ENCODE measurements at regions not wholly inside any gene's neighbourhood (a gene's known extent, or its start where the extent isn't known, plus 50 kb on each side); places are given as distances from the start of the nearest gene placed in this dataset.
"Not testable (repeated sequence)": the region's sequence is repeated elsewhere in the genome, so short reads cannot be mapped to it uniquely, and the experiment has no call there.

DNA sequence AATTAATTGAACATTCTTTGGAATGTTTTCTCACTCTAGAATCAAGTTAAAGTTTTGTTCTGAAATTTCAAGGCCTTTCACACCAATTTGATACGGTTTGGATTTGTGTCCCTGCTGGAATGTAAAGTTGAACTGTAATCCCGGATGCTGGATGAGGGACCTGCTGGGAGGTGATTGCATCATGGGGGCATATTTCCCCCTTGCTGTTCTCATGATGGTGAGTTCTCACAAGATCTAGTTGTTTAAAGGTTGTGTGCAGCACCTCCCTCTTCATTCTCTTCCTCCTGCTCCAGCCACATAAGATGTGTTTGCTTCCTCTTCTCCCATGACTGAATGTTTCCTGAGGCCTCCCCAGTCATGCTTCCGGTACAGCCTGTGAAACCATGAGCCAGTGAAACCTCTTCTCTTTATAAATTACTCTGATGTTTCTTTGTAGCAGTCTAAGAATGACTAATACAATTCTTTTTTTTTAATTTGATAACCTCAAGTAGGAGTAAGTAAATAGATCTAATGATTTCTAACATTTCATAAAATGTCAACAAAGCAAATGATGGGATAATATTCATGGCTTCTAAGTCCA, 144.2 kb upstream of the CDH7 start:
- no peak overlapping the region for H3K9ac ChIP-seq
- WGBS, 2 experiments (ENCODE audit: low coverage in 1 of 2, low lambda C conversion rate in 2 of 2, missing lambda C conversion rate in 2 of 2) = 23 to 38% methylated on average over 3 of the region's 3 CpGs
- no peaks in the 10 kb centered on the region for H3K27me3 ChIP-seq (replicated peaks; ENCODE audit: insufficient read depth)
- no peak for DNase-seq
- H3K36me3 ChIP-seq (ENCODE audit: low read depth) = no peaks in the 10 kb centered on the region
- H3K79me2 ChIP-seq (ENCODE audit: insufficient read depth) = no peaks in the 10 kb centered on the region
- in situ Hi-C loops (cut with MboI) = no loop called here
- H3K4me1 ChIP-seq (ENCODE audit: insufficient read depth) = no peaks in the 10 kb centered on the region
- H3K4me3 ChIP-seq = no peak overlapping the region
- no peaks in the 10 kb centered on the region for H3K9me3 ChIP-seq (ENCODE audit: low read depth)
- TF ChIP-seq EZH2 (IDR thresholded peaks at IDR 0.05; ENCODE audit: insufficient read depth, poor library complexity, severe bottlenecking) (no peak), EZH2phosphoT487 (IDR thresholded peaks at IDR 0.05; ENCODE audit: insufficient read depth, low read depth) (no peak)
- H3K9me2 ChIP-seq (ENCODE audit: insufficient read depth) = no peaks in the 10 kb centered on the region
- H3K27ac ChIP-seq = no peak overlapping the region
- H2AFZ ChIP-seq = no peak overlapping the region
- no peak overlapping the region for H3K4me2 ChIP-seq (ENCODE audit: unreplicated experiment)
- H4K20me1 ChIP-seq (ENCODE audit: insufficient read depth) = no peaks in the 10 kb centered on the region
- no peaks in the 10 kb centered on the region for H3F3A ChIP-seq (ENCODE audit: insufficient read depth)

GRCh38 chr18:65605352-65605751, 145.5 kb upstream of the CDH7 start:
- H3K4me1 ChIP-seq (ENCODE audit: insufficient read depth); H3K79me2 ChIP-seq (ENCODE audit: insufficient read depth); H3F3A ChIP-seq (ENCODE audit: insufficient read depth); H3K4me2 ChIP-seq (ENCODE audit: unreplicated experiment); H3K9me2 ChIP-seq (ENCODE audit: insufficient read depth); H3K27ac ChIP-seq; DNase-seq; H3K27me3 ChIP-seq (replicated peaks; ENCODE audit: insufficient read depth); in situ Hi-C loops (cut with MboI); H2AFZ ChIP-seq; H3K9me3 ChIP-seq (ENCODE audit: low read depth); H3K36me3 ChIP-seq (ENCODE audit: low read depth); H3K9ac ChIP-seq; H4K20me1 ChIP-seq (ENCODE audit: insufficient read depth); H3K4me3 ChIP-seq: not testable (repeated sequence)
- WGBS, 2 experiments (ENCODE audit: low coverage in 1 of 2, low lambda C conversion rate in 2 of 2, missing lambda C conversion rate in 2 of 2) = 75 to 77% methylated on average over 12 to 30 of the region's 30 CpGs

DNA sequence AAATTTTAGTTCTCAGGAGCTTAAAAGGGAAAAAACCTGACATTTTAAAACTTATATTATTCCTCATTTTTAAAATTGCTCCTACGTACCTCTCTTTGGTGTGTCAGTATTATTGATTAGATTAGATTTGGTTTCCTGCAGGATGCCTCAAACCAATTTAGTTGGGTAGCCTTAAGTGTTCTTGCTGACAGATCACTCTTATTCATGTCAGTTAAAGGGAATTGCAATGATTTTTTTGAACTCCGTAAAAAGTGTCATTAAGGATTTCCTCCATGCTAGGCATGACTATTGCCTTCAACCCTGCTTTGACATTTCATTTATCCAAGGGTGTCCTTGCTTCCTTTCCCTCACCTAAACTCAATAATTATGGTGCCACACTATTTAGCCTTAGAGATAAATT, 149.0 kb upstream of the CDH7 start:
- TF ChIP-seq EZH2 (IDR thresholded peaks at IDR 0.05; ENCODE audit: insufficient read depth, poor library complexity, severe bottlenecking) (no peak), EZH2phosphoT487 (IDR thresholded peaks at IDR 0.05; ENCODE audit: insufficient read depth, low read depth) (no peak)
- 18 to 27% methylated on average over 2 of the region's 2 CpGs for WGBS, 2 experiments (ENCODE audit: low coverage in 1 of 2, low lambda C conversion rate in 2 of 2, missing lambda C conversion rate in 2 of 2)
- DNase-seq = no peak
- Histone ChIP-seq H3K9me2 (ENCODE audit: insufficient read depth) (no peaks in the 10 kb centered on the region), H3F3A (ENCODE audit: insufficient read depth) (no peaks in the 10 kb centered on the region), H3K4me2 (ENCODE audit: unreplicated experiment) (no peak overlapping the region), H3K9me3 (ENCODE audit: low read depth) (no peaks in the 10 kb centered on the region), H2AFZ (no peak overlapping the region), H4K20me1 (ENCODE audit: insufficient read depth) (no peaks in the 10 kb centered on the region), H3K9ac (no peak overlapping the region), H3K36me3 (ENCODE audit: low read depth) (no peaks in the 10 kb centered on the region), H3K4me3 (no peak overlapping the region), H3K27me3 (replicated peaks; ENCODE audit: insufficient read depth) (no peaks in the 10 kb centered on the region), H3K79me2 (ENCODE audit: insufficient read depth) (no peaks in the 10 kb centered on the region), H3K4me1 (ENCODE audit: insufficient read depth) (no peaks in the 10 kb centered on the region), H3K27ac (no peak overlapping the region)
- in situ Hi-C loops (cut with MboI) = no loop called here

GRCh38 chr18:65592435-65592834, 158.4 kb upstream of the CDH7 start:
- 32 to 38% methylated on average over 4 of the region's 4 CpGs for WGBS, 2 experiments (ENCODE audit: low coverage in 1 of 2, low lambda C conversion rate in 2 of 2, missing lambda C conversion rate in 2 of 2)
- H3K9me3 ChIP-seq (ENCODE audit: low read depth) = no peaks in the 10 kb centered on the region

DNA sequence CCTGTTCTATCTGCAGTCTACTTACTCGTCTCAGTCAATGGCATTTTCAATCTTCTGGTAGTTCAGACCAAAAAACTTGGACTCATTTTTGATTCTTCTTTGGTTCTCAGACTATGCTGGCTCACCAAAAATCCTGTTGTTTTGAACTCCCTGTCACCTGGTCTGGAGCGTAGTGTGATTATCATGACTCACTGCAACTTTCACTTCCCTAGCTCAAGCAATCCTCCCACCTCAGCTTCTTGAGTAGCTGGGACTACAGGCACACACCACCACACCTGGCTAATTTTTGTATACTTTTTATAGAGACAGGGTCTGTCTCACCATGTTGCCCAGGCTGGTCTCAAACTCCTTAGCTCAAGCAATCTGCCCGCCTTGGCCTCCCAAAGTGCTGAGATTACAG, 163.3 kb upstream of the CDH7 start:
- Histone ChIP-seq H3K27ac (no peak overlapping the region), H3K79me2 (ENCODE audit: insufficient read depth) (no peaks in the 10 kb centered on the region), H2AFZ (no peak overlapping the region), H3K9me2 (ENCODE audit: insufficient read depth) (no peaks in the 10 kb centered on the region), H3K4me2 (ENCODE audit: unreplicated experiment) (no peak overlapping the region), H3K9ac (no peak overlapping the region), H3K4me3 (no peak overlapping the region), H3K27me3 (replicated peaks; ENCODE audit: insufficient read depth) (no peaks in the 10 kb centered on the region), H3F3A (ENCODE audit: insufficient read depth) (no peaks in the 10 kb centered on the region), H3K36me3 (ENCODE audit: low read depth) (no peaks in the 10 kb centered on the region), H4K20me1 (ENCODE audit: insufficient read depth) (no peaks in the 10 kb centered on the region), H3K4me1 (ENCODE audit: insufficient read depth) (no peaks in the 10 kb centered on the region), H3K9me3 (ENCODE audit: low read depth) (peaks cover 3% of the 10 kb centered on the region)
- in situ Hi-C loops (cut with MboI) = no loop called here
- TF ChIP-seq EZH2 (IDR thresholded peaks at IDR 0.05; ENCODE audit: insufficient read depth, poor library complexity, severe bottlenecking) (no peak), EZH2phosphoT487 (IDR thresholded peaks at IDR 0.05; ENCODE audit: insufficient read depth, low read depth) (no peak)
- 19 to 27% methylated on average over 3 of the region's 3 CpGs for WGBS, 2 experiments (ENCODE audit: low coverage in 1 of 2, low lambda C conversion rate in 2 of 2, missing lambda C conversion rate in 2 of 2)
- no peak for DNase-seq

More at GRCh38 chr18:65592435-65592834, 158.4 kb upstream of the CDH7 start:
- Histone ChIP-seq H3K4me3 (no peak overlapping the region), H3K79me2 (ENCODE audit: insufficient read depth) (no peaks in the 10 kb centered on the region), H2AFZ (no peak overlapping the region), H3K4me1 (ENCODE audit: insufficient read depth) (no peaks in the 10 kb centered on the region), H3F3A (ENCODE audit: insufficient read depth) (no peaks in the 10 kb centered on the region), H4K20me1 (ENCODE audit: insufficient read depth) (no peaks in the 10 kb centered on the region), H3K27ac (no peak overlapping the region), H3K9ac (no peak overlapping the region), H3K36me3 (ENCODE audit: low read depth) (no peaks in the 10 kb centered on the region), H3K27me3 (replicated peaks; ENCODE audit: insufficient read depth) (no peaks in the 10 kb centered on the region), H3K4me2 (ENCODE audit: unreplicated experiment) (no peak overlapping the region), H3K9me2 (ENCODE audit: insufficient read depth) (no peaks in the 10 kb centered on the region)
- no peak for DNase-seq
- TF ChIP-seq EZH2 (IDR thresholded peaks at IDR 0.05; ENCODE audit: insufficient read depth, poor library complexity, severe bottlenecking) = no peak
- no peak for TF ChIP-seq EZH2phosphoT487 (IDR thresholded peaks at IDR 0.05; ENCODE audit: insufficient read depth, low read depth)
- in situ Hi-C loops (cut with MboI) = no loop called here

DNA sequence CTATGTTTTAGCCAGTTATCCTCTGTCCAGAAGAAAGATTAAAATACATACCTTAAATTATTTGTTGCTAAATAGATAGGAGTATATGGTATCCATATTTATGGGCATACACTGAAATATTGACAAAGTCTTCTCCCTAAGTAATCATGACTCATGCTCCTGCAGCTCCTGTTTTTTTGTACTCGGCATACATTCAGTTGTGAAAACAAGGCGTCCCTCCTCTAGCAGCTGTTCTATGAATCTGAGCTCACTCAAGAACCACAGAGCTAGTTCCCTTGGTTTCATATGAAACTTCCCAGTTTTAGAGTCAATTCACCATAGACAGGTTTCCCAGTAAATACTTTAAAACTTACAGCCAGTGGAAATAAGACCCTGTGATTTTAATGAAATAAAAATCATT, 168.7 kb upstream of the CDH7 start:
- H3K9me2 ChIP-seq (ENCODE audit: insufficient read depth); H3K4me2 ChIP-seq (ENCODE audit: unreplicated experiment); in situ Hi-C loops (cut with MboI); H3K4me3 ChIP-seq; H3K9ac ChIP-seq; H3K36me3 ChIP-seq (ENCODE audit: low read depth); H4K20me1 ChIP-seq (ENCODE audit: insufficient read depth); H3K27ac ChIP-seq; H3K27me3 ChIP-seq (replicated peaks; ENCODE audit: insufficient read depth); H3K9me3 ChIP-seq (ENCODE audit: low read depth); H2AFZ ChIP-seq; H3F3A ChIP-seq (ENCODE audit: insufficient read depth); DNase-seq; H3K4me1 ChIP-seq (ENCODE audit: insufficient read depth); H3K79me2 ChIP-seq (ENCODE audit: insufficient read depth): not testable (repeated sequence)
- WGBS, 2 experiments (ENCODE audit: low coverage in 1 of 2, low lambda C conversion rate in 2 of 2, missing lambda C conversion rate in 2 of 2) = no CpG with 5 or more reads among the region's 2 CpGs

Data from GM23248 (cell line).